ENCODE measurements at regions not wholly inside any gene's neighbourhood (a gene's known extent, or its start where the extent isn't known, plus 50 kb on each side); places are given as distances from the start of the nearest gene placed in this dataset.

DNA sequence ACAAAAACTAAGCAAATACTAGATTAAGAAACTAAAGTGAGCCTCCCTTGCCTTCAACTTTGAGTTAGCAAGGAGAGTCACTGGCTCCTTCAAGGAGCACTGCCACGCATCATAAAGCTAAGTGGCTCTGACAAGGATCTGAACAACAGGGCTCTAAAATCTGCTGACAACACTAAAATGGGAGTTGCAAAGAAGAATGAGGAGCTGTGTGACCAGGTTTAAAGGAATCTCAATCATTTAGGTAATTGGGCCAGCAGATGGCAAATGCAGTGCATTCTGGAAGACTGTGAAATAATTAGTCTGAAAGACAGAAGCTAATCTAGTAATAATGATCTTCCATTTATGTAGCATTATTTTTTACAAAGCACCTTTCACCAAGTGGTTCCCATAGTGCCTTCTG lies 297.0 kb upstream of the TAS2R1 start:
- TF ChIP-seq, protein P1, sequence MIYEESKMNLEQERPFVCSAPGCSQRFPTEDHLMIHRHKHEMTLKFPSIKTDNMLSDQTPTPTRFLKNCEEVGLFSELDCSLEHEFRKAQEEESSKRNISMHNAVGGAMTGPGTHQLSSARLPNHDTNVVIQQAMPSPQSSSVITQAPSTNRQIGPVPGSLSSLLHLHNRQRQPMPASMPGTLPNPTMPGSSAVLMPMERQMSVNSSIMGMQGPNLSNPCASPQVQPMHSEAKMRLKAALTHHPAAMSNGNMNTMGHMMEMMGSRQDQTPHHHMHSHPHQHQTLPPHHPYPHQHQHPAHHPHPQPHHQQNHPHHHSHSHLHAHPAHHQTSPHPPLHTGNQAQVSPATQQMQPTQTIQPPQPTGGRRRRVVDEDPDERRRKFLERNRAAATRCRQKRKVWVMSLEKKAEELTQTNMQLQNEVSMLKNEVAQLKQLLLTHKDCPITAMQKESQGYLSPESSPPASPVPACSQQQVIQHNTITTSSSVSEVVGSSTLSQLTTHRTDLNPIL (CRISPR knock-in tag; IDR thresholded peaks at IDR 0.05; ENCODE audit: low read depth): no peak
- no peak for TF ChIP-seq ZFP30 (CRISPR knock-in tag; IDR thresholded peaks at IDR 0.05)
- no peak for TF ChIP-seq ZNF70 (CRISPR knock-in tag; IDR thresholded peaks at IDR 0.05)

Data from SK-N-SH treated with all-trans-retinoic acid at 6 μM for 48 hours (cell line).